ENCODE measurements at regions not wholly inside any gene's neighbourhood (a gene's known extent, or its start where the extent isn't known, plus 50 kb on each side); places are given as distances from the start of the nearest gene placed in this dataset.

- DNase-seq = no peak
Measured at GRCh38 chr18:61989138-61989537, 96.3 kb upstream of the RNF152 start.

GRCh38 chr18:61988100-61988499, 95.3 kb upstream of the RNF152 start:
- no peak for DNase-seq

GRCh38 chr18:61985681-61986080, 92.9 kb upstream of the RNF152 start:
- DNase-seq = no peak

GRCh38 chr18:61984349-61984748, 91.5 kb upstream of the RNF152 start:
- DNase-seq = no peak

GRCh38 chr18:61982475-61982874, 89.7 kb upstream of the RNF152 start:
- DNase-seq = no peak

- no peak for DNase-seq
Measured at GRCh38 chr18:61980355-61980754, 87.5 kb upstream of the RNF152 start.

- no peak for DNase-seq
Measured at GRCh38 chr18:61975526-61976326, 82.9 kb upstream of the RNF152 start.

GRCh38 chr18:61973273-61974115, 80.7 kb upstream of the RNF152 start:
- no peak for DNase-seq

GRCh38 chr18:61972389-61973264, 79.8 kb upstream of the RNF152 start:
- peak; percentile 52 for DNase-seq

- no peak for DNase-seq
Measured at GRCh38 chr18:61967252-61967891, 74.6 kb upstream of the RNF152 start.

- no peak for DNase-seq
Measured at GRCh38 chr18:61965311-61965710, 72.5 kb upstream of the RNF152 start.

- no peak for DNase-seq
Measured at GRCh38 chr18:61964616-61965015, 71.8 kb upstream of the RNF152 start.

GRCh38 chr18:61963705-61964104, 70.9 kb upstream of the RNF152 start:
- DNase-seq = no peak

GRCh38 chr18:61957801-61958516, 65.2 kb upstream of the RNF152 start:
- no peak for DNase-seq

- DNase-seq = no peak
Measured at GRCh38 chr18:61955644-61956043, 62.8 kb upstream of the RNF152 start.

- no peak for DNase-seq
Measured at GRCh38 chr18:61954096-61954746, 61.4 kb upstream of the RNF152 start.

GRCh38 chr18:61953641-61954040, 60.8 kb upstream of the RNF152 start:
- DNase-seq = no peak

GRCh38 chr18:61953161-61953560, 60.4 kb upstream of the RNF152 start:
- no peak for DNase-seq

GRCh38 chr18:61951396-61951795, 58.6 kb upstream of the RNF152 start:
- no peak for DNase-seq

GRCh38 chr18:61950371-61950770, 57.6 kb upstream of the RNF152 start:
- DNase-seq = no peak

- no peak for DNase-seq
Measured at GRCh38 chr18:61949946-61950345, 57.1 kb upstream of the RNF152 start.
